ENCODE measurements at regions not wholly inside any gene's neighbourhood (a gene's known extent, or its start where the extent isn't known, plus 50 kb on each side); places are given as distances from the start of the nearest gene placed in this dataset.
A peak's percentile ranks its signal among the peaks of the same experiment; 100 is the strongest.

DNA sequence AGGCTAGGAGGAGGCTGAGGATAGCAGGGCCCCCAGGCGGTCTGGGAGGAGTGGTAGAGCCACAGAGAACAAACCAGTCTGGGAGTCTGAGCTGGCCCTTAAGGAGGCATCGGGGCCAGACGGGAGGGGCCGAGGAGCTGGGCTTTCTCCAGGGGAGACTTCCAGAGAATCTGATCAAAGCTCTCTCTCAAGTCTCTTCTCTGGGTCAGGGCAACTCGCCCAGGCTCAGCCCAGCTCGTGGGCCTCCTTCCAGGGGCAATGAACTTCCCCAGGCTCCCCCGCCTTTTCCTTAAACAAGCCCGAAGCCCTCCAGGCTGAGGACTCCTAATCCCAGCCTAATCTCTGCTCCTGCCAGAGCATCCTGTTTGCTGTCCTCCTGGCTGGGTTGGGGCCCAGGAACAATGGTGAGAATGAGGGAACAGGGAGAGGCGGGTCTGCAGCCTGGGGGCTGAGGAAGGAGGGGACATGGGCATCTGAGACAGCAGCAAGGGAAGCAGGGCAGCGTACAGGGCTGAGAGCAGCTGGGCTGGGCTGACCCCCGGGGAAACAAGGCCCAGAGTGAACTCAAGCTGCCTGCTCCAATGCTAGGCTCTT, 173.6 kb downstream of the ANKRD60 start:
- BruUV-seq (replicated peaks), result no TSS peak
- Mint-ChIP-seq H3K36me3 (ENCODE audit: insufficient read depth, unreplicated experiment) (no peaks in the 10 kb centered on the region), H3K4me1 (ENCODE audit: low read depth, unreplicated experiment) (no peaks in the 10 kb centered on the region), H3K27me3 (ENCODE audit: insufficient read depth, unreplicated experiment) (peaks cover 9% of the 10 kb centered on the region), H3K9me3 (ENCODE audit: unreplicated experiment) (no peaks in the 10 kb centered on the region), H3K27ac (ENCODE audit: unreplicated experiment) (no peak overlapping the region), H3K4me3 (ENCODE audit: unreplicated experiment) (no peak overlapping the region)
- no peak overlapping the region for H3K4me3 ChIP-seq (ENCODE audit: low read depth, low read length)
- CTCF ChIA-PET, result interaction anchor here (0.6 kb wide), 1 partner anchor 113 kb away, joined by 3 read pairs; no protein-coding TSS in a partner anchor
- TF ChIP-seq, protein P1, sequence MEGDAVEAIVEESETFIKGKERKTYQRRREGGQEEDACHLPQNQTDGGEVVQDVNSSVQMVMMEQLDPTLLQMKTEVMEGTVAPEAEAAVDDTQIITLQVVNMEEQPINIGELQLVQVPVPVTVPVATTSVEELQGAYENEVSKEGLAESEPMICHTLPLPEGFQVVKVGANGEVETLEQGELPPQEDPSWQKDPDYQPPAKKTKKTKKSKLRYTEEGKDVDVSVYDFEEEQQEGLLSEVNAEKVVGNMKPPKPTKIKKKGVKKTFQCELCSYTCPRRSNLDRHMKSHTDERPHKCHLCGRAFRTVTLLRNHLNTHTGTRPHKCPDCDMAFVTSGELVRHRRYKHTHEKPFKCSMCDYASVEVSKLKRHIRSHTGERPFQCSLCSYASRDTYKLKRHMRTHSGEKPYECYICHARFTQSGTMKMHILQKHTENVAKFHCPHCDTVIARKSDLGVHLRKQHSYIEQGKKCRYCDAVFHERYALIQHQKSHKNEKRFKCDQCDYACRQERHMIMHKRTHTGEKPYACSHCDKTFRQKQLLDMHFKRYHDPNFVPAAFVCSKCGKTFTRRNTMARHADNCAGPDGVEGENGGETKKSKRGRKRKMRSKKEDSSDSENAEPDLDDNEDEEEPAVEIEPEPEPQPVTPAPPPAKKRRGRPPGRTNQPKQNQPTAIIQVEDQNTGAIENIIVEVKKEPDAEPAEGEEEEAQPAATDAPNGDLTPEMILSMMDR (IDR thresholded peaks at IDR 0.05; ENCODE audit: insufficient read depth in 1 of 2, low read depth in 1 of 2, low read length in 1 of 2, severe bottlenecking in 1 of 2, unreplicated experiment in 1 of 2), result no peak
- H3K36me3 ChIP-seq (ENCODE audit: control insufficient read depth, insufficient read depth, low read length), result no peaks in the 10 kb centered on the region
- H3K27me3 ChIP-seq (replicated peaks; ENCODE audit: control insufficient read depth, insufficient read depth, low read length), result no peaks in the 10 kb centered on the region
- POLR2A ChIA-PET, result no interaction called here
- intact Hi-C loops (cut with micrococcal nuclease; ENCODE audit: unreplicated experiment), result no loop called here
- H3K4me1 ChIP-seq, result no peaks in the 10 kb centered on the region
- H3K9me3 ChIP-seq, result peaks cover 10% of the 10 kb centered on the region; the same call in 1 of the 2 replicates
- peak in 1 of 2 experiments; percentile 40 for DNase-seq

- no peaks in the 10 kb centered on the region for H3K27me3 ChIP-seq (replicated peaks; ENCODE audit: control insufficient read depth, insufficient read depth, low read length)
- TF ChIP-seq, protein P1 (IDR thresholded peaks at IDR 0.05; ENCODE audit: insufficient read depth in 1 of 2, low read depth in 1 of 2, low read length in 1 of 2, severe bottlenecking in 1 of 2, unreplicated experiment in 1 of 2), result no peak
- peaks cover 6% of the 10 kb centered on the region for H3K27me3 Mint-ChIP-seq (ENCODE audit: insufficient read depth, unreplicated experiment)
These were observed 174.2 kb downstream of the ANKRD60 start for GRCh38 chr20:58054082-58054779.

GRCh38 chr20:58053391-58054055, 174.9 kb downstream of the ANKRD60 start:
- Histone ChIP-seq H3K27me3 (replicated peaks; ENCODE audit: control insufficient read depth, insufficient read depth, low read length) (no peaks in the 10 kb centered on the region), H3K36me3 (ENCODE audit: control insufficient read depth, insufficient read depth, low read length) (no peaks in the 10 kb centered on the region), H3K9me3 (peaks cover 10% of the 10 kb centered on the region; the same call in 1 of the 2 replicates), H3K4me1 (no peaks in the 10 kb centered on the region), H3K4me3 (ENCODE audit: low read depth, low read length) (no peak overlapping the region)
- H3K27ac Mint-ChIP-seq (ENCODE audit: unreplicated experiment), result no peak overlapping the region
- POLR2A ChIA-PET, result no interaction called here
- CTCF ChIA-PET, result no interaction called here
- no TSS peak for BruUV-seq (replicated peaks)
- DNase-seq, result peak in 1 of 2 experiments; percentile 26
- no peaks in the 10 kb centered on the region for H3K9me3 Mint-ChIP-seq (ENCODE audit: unreplicated experiment)
- no peaks in the 10 kb centered on the region for H3K36me3 Mint-ChIP-seq (ENCODE audit: insufficient read depth, unreplicated experiment)
- TF ChIP-seq, protein P1 (IDR thresholded peaks at IDR 0.05; ENCODE audit: insufficient read depth in 1 of 2, low read depth in 1 of 2, low read length in 1 of 2, severe bottlenecking in 1 of 2, unreplicated experiment in 1 of 2), result no peak
- intact Hi-C loops (cut with micrococcal nuclease; ENCODE audit: unreplicated experiment), result no loop called here
- H3K27me3 Mint-ChIP-seq (ENCODE audit: insufficient read depth, unreplicated experiment), result peaks cover 6% of the 10 kb centered on the region
- H3K4me1 Mint-ChIP-seq (ENCODE audit: low read depth, unreplicated experiment), result no peaks in the 10 kb centered on the region
- H3K4me3 Mint-ChIP-seq (ENCODE audit: unreplicated experiment), result no peak overlapping the region

More at GRCh38 chr20:58054082-58054779, 174.2 kb downstream of the ANKRD60 start:
- intact Hi-C loops (cut with micrococcal nuclease; ENCODE audit: unreplicated experiment), result no loop called here
- no TSS peak for BruUV-seq (replicated peaks)
- no peaks in the 10 kb centered on the region for H3K36me3 ChIP-seq (ENCODE audit: control insufficient read depth, insufficient read depth, low read length)
- Mint-ChIP-seq H3K4me1 (ENCODE audit: low read depth, unreplicated experiment) (no peaks in the 10 kb centered on the region), H3K4me3 (ENCODE audit: unreplicated experiment) (no peak overlapping the region), H3K9me3 (ENCODE audit: unreplicated experiment) (no peaks in the 10 kb centered on the region), H3K27ac (ENCODE audit: unreplicated experiment) (no peak overlapping the region), H3K36me3 (ENCODE audit: insufficient read depth, unreplicated experiment) (no peaks in the 10 kb centered on the region)
- ChIA-PET CTCF (no interaction called here), POLR2A (no interaction called here)
- DNase-seq, result no peak
- H3K9me3 ChIP-seq, result peaks cover 10% of the 10 kb centered on the region; the same call in 1 of the 2 replicates
- H3K4me3 ChIP-seq (ENCODE audit: low read depth, low read length), result no peak overlapping the region
- H3K4me1 ChIP-seq, result no peaks in the 10 kb centered on the region
